Sigmoid colon (tissue), 6 donors: ENCODE measurements at regions not wholly inside any gene's neighbourhood (a gene's known extent, or its start where the extent isn't known, plus 50 kb on each side); places are given as distances from the start of the nearest gene placed in this dataset.
"Not testable (repeated sequence)": the region's sequence is repeated elsewhere in the genome, so short reads cannot be mapped to it uniquely, and the experiment has no call there.

Experiments
- DNase-seq: peaks from one replicate; pipeline ENCODE4 v3.0.0-alpha.2; 2019
- H3K27ac ChIP-seq, 4 donors: fragments of 200-600 bp; sonication (generic); one replicate each; pipeline ENCODE4 v1.5.1; 2016 to 2019; ENCODE audit warnings: mild to moderate bottlenecking in 1 of 4
- H3K27me3 ChIP-seq, 3 donors: fragments of 200-600 bp; sonication (generic); one replicate each; pipeline ENCODE4 v1.5.1; 2019; ENCODE audit warnings: mild to moderate bottlenecking in 1 of 3
- H3K36me3 ChIP-seq, 4 donors: fragments of 200-600 bp; sonication (generic); one replicate each; pipeline ENCODE4 v1.5.1; 2016 to 2019
- H3K4me1 ChIP-seq, 4 donors: fragments of 200-600 bp; sonication (generic); one replicate each; pipeline ENCODE4 v1.5.1; 2017 to 2019
- H3K4me3 ChIP-seq, 4 donors: fragments of 200-600 bp; sonication (generic); one replicate each; pipeline ENCODE4 v1.5.1; 2017 to 2019; ENCODE audit warnings: mild to moderate bottlenecking in 2 of 4, moderate library complexity in 1 of 4
- H3K9me3 ChIP-seq, 4 donors: fragments of 200-600 bp in 3 of 4; sonication (generic) in 3 of 4; one replicate each; pipeline versions ENCODE4 v1.5.1 to v1.6.1; 2013 to 2019
- EP300 ChIP-seq, 4 donors: sonication (generic); formaldehyde crosslinking; IDR thresholded peaks; one replicate each; pipeline ENCODE4 v1.6.1; 2017; ENCODE audit warnings: antibody characterized with exemption in 4 of 4
- POLR2A ChIP-seq, 2 donors: fragments of 450-650 bp; IDR thresholded peaks; one replicate each; pipeline ENCODE4 v1.6.1; 2016; ENCODE audit warnings: antibody characterized with exemption in 2 of 2, mild to moderate bottlenecking in 2 of 2, moderate library complexity in 2 of 2
- POLR2AphosphoS5 ChIP-seq, 4 donors: sonication (generic); formaldehyde crosslinking; IDR thresholded peaks; one replicate each; pipeline ENCODE4 v1.6.1; 2017; ENCODE audit warnings: antibody characterized with exemption in 4 of 4
- WGBS, 2 donors: extraction: QIAGEN DNeasy Blood & Tissue Kit; methylation state at CpG; one replicate each; pipeline ENCODE4 v1.1.7; 2013; 5-methylcytosine and 5-hydroxymethylcytosine counted together
- intact Hi-C: fragments of 100-400 bp; cut with DNase I; formaldehyde crosslinking; loops from one replicate; pipeline ENCODE4 v1.15.1; 2023
- TF ChIP-seq, protein P1 (sequence below), 4 experiments: fragments of 450-650 bp in 3 of 4; fragments of 200-600 bp in 1 of 4; IDR thresholded peaks; one replicate each; pipeline ENCODE4 v1.5.1; 2016 to 2019; ENCODE audit warnings: antibody characterized with exemption in 4 of 4, mild to moderate bottlenecking in 3 of 4, moderate library complexity in 2 of 4
- donor health status: healthy with polysubstance abuse.
- donor health status: healthy.

DNA sequence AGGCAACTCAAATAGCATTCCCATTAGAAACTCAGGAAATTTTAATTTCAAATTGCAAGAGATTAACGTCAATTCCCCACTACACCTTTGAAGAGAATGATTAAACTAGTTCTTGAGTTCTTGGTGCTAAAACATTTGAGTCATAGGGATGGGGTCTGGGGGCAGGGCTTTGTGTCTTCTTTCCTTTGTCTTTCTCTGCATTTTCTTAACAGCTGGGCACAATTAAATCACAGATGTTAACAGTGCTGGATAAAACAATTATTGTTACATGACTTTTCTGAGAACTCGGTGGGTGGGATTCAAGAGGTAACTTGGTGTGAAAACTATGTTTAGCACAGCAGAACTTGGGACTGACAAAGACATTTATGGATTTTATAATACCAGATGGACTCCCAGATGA is 351.9 kb upstream of the TNC start:
- no peaks in the 10 kb centered on the region for H3K36me3 ChIP-seq
- TF ChIP-seq, protein P1, sequence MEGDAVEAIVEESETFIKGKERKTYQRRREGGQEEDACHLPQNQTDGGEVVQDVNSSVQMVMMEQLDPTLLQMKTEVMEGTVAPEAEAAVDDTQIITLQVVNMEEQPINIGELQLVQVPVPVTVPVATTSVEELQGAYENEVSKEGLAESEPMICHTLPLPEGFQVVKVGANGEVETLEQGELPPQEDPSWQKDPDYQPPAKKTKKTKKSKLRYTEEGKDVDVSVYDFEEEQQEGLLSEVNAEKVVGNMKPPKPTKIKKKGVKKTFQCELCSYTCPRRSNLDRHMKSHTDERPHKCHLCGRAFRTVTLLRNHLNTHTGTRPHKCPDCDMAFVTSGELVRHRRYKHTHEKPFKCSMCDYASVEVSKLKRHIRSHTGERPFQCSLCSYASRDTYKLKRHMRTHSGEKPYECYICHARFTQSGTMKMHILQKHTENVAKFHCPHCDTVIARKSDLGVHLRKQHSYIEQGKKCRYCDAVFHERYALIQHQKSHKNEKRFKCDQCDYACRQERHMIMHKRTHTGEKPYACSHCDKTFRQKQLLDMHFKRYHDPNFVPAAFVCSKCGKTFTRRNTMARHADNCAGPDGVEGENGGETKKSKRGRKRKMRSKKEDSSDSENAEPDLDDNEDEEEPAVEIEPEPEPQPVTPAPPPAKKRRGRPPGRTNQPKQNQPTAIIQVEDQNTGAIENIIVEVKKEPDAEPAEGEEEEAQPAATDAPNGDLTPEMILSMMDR (IDR thresholded peaks at IDR 0.05), result no peak
- TF ChIP-seq EP300 (IDR thresholded peaks at IDR 0.05) (no peak), POLR2A (IDR thresholded peaks at IDR 0.05) (no peak), POLR2AphosphoS5 (IDR thresholded peaks at IDR 0.05) (no peak)
- no peaks in the 10 kb centered on the region for H3K27me3 ChIP-seq
- no peak overlapping the region for H3K4me3 ChIP-seq
- intact Hi-C loops, result no loop called here
- H3K4me1 ChIP-seq, result no peaks in the 10 kb centered on the region
- WGBS, 2 donors, result 84% methylated on average over 2 of the region's 2 CpGs
- no peak overlapping the region for H3K27ac ChIP-seq
- H3K9me3 ChIP-seq, result peaks cover 0 to 4% (median 0%) of the 10 kb centered on the region in 4 donors
- DNase-seq, result no peak

DNA sequence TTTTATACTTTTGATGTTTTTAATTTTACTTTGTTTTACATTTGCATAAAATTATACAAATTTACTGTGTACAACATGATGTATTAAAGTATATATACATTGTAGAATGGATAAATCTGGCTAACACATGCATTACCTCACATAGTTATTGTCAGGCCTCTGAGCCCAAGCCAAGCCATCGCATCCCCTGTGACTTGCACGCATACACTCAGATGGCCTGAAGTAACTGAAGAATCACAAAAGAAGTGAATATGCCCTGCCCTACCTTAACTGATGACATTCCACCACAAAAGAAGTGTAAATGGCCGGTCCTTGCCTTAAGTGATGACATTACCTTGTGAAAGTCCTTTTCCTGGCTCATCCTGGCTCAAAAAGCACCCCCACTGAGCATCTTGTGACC is 355.1 kb upstream of the TNC start:
- DNase-seq, H3K9me3 ChIP-seq, H3K27ac ChIP-seq, H3K4me3 ChIP-seq, H3K4me1 ChIP-seq, H3K27me3 ChIP-seq, H3K36me3 ChIP-seq, intact Hi-C loops: not testable (repeated sequence)
- WGBS, 2 donors, result 95 to 96% methylated on average over 2 of the region's 3 CpGs

DNA sequence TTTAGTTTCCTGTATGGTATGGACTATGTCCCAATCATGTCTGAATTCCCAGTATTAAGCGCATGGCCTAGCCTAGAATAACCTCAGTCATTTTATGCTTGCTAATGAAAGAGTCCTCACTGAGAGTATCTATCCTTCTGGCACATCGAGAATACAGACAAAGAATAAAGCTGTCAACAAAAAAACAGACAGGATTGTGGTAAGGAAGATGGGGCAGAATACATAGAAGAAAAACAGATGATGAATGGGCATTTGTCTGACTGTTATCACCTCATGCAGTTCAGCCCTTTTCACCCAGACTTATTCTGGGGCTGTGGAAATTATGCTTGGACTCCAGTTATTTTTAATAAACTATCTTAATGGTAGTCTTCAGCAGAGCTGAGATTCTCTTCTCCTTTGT is 363.8 kb upstream of the TNC start:
- no peak for DNase-seq
- H3K4me1 ChIP-seq, result no peaks in the 10 kb centered on the region
- no peaks in the 10 kb centered on the region for H3K36me3 ChIP-seq
- no peaks in the 10 kb centered on the region for H3K9me3 ChIP-seq
- no peaks in the 10 kb centered on the region for H3K27me3 ChIP-seq
- 70 to 86% methylated on average over 2 of the region's 2 CpGs for WGBS, 2 donors
- no peak overlapping the region for H3K4me3 ChIP-seq
- intact Hi-C loops, result no loop called here
- TF ChIP-seq POLR2A (IDR thresholded peaks at IDR 0.05) (no peak), POLR2AphosphoS5 (IDR thresholded peaks at IDR 0.05) (no peak), EP300 (IDR thresholded peaks at IDR 0.05) (no peak)
- TF ChIP-seq, protein P1 (IDR thresholded peaks at IDR 0.05), result no peak
- no peak overlapping the region for H3K27ac ChIP-seq

DNA sequence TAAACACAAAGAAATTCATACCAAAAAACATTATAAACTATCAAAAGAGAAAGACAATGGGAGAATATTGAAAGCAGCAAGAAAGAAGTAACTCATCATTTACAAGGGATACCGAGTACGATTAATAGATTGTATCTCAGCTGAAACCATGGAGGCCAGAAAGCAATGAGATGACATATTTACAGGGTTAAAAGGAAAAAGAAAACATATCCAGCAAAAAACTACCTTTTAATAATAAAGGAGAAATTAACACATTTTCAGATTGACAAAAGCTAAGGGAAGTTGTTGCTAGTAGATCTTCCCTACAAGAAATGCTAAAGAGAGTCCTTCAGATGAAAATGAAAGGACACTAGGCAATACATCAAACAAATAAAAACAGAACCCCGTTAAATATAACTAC is 364.8 kb upstream of the TNC start:
- DNase-seq, result no peak
- Histone ChIP-seq H3K36me3 (no peaks in the 10 kb centered on the region), H3K27me3 (no peaks in the 10 kb centered on the region), H3K4me3 (no peak overlapping the region), H3K27ac (no peak overlapping the region), H3K4me1 (no peaks in the 10 kb centered on the region), H3K9me3 (no peaks in the 10 kb centered on the region)
- intact Hi-C loops, result no loop called here
- TF ChIP-seq POLR2AphosphoS5 (IDR thresholded peaks at IDR 0.05) (no peak), POLR2A (IDR thresholded peaks at IDR 0.05) (no peak), EP300 (IDR thresholded peaks at IDR 0.05) (no peak)
- TF ChIP-seq, protein P1 (IDR thresholded peaks at IDR 0.05), result no peak
- 93 to 95% methylated on average over 3 of the region's 3 CpGs for WGBS, 2 donors

DNA sequence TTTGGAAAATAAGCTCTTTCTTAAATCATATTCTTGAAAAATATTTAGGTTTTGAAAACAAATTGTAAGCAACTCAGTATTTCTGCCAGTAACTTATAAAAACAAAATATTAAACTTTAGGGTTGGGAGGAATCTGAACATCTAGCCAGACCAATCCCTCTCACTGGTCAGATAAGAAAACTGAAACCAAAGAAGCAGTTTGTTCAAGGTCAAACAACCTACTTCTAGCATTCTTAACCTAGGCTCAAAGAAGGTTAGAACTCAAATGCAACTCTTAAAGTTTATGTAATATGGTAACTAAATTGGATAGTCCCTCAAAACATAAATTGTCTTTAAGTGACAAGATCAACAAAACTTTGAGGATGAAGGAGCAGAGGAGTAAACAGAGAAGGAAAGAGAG is 374.9 kb upstream of the TNC start:
- H3K4me3 ChIP-seq, result no peak overlapping the region
- no peak for DNase-seq
- TF ChIP-seq POLR2A (IDR thresholded peaks at IDR 0.05) (no peak), POLR2AphosphoS5 (IDR thresholded peaks at IDR 0.05) (no peak)
- no peaks in the 10 kb centered on the region for H3K9me3 ChIP-seq
- no peaks in the 10 kb centered on the region for H3K36me3 ChIP-seq
- peaks cover 0 to 2% (median 0%) of the 10 kb centered on the region in 4 donors for H3K4me1 ChIP-seq
- H3K27ac ChIP-seq, result no peak overlapping the region
- intact Hi-C loops, result loop anchor here (10.0 kb wide), 2 partner anchors 228 to 478 kb away; no protein-coding TSS in a partner anchor
- H3K27me3 ChIP-seq, result no peaks in the 10 kb centered on the region

DNA sequence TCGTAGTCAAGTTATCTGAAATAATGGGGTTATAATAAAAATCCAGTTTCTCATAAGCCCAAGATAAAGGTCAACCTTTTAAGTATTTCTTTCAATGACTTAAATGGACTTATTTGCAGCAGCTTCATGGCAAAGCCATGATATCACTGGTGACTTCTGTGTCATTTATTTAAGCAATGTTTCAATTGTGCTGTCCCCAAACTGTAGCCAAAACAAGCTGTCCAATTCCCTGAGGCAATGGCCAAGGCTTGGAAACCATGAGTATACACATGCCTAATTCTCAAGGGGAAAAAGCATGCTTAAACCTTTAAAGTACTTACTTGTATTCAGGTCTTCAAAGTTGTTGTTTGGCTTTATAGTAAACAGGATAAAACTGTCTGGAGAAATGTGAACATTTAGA is 376.4 kb upstream of the TNC start:
- H3K4me3 ChIP-seq, result no peak overlapping the region
- H3K36me3 ChIP-seq, result no peaks in the 10 kb centered on the region
- DNase-seq, result no peak
- no peaks in the 10 kb centered on the region for H3K27me3 ChIP-seq
- H3K4me1 ChIP-seq, result peaks cover 0 to 13% (median 6%) of the 10 kb centered on the region in 4 donors
- TF ChIP-seq POLR2AphosphoS5 (IDR thresholded peaks at IDR 0.05), result no peak
- no peak for TF ChIP-seq POLR2A (IDR thresholded peaks at IDR 0.05)
- TF ChIP-seq, protein P1 (IDR thresholded peaks at IDR 0.05), result no peak
- TF ChIP-seq EP300 (IDR thresholded peaks at IDR 0.05), result no peak
- no peak overlapping the region for H3K27ac ChIP-seq
- H3K9me3 ChIP-seq, result no peaks in the 10 kb centered on the region
- intact Hi-C loops, result loop anchor here (10.0 kb wide), 2 partner anchors 230 to 480 kb away; no protein-coding TSS in a partner anchor
- WGBS, 2 donors, result 0 to 53% methylated on average over 1 of the region's 1 CpG
